Cardiac fibroblast (primary cell): ENCODE measurements at regions not wholly inside any gene's neighbourhood (a gene's known extent, or its start where the extent isn't known, plus 50 kb on each side); places are given as distances from the start of the nearest gene placed in this dataset.

Experiments used
- DNase-seq, 2 donors: peaks; one replicate each; pipeline versions ENCODE4 v3.0.0 to v3.0.0-alpha.2; 2010; ENCODE audit warnings: low read depth in 2 of 2
- H3K4me3 ChIP-seq, 2 donors: replicated peaks in 1 of 2; 1 replicate in 1 of 2; 2 replicates in 1 of 2; pipeline ENCODE4 v1.5.1; 2011; ENCODE audit warnings: low read depth in 2 of 2, low read length in 2 of 2, mild to moderate bottlenecking in 2 of 2, moderate library complexity in 1 of 2
- TF ChIP-seq, protein P1 (sequence below): IDR thresholded peaks from one replicate; pipeline ENCODE4 v1.5.1; 2011; ENCODE audit warnings: low read depth, mild to moderate bottlenecking, low read length, inconsistent platforms

DNA sequence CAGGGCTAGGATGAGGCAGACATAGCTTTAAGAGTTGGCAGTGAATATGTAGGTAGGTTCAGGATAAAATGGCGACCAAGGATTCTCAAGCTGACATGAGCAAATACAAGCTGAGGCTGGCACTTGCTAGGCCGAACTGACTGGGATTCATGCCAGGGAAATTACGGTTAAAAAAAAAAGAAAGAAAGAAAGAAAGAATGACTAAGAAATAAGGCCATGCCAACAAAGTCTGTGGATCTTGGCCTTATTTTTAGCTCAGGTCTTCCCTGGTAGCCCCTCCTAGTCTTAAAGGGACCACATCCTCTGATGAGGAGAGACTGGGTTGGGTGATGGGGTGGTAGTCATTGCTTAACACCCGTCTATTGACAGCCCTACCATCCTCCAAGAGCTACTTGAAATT is 64.4 kb upstream of the KLHL13 start:
- H3K4me3 ChIP-seq: no peak overlapping the region
- peak; percentile 27 to 36 for DNase-seq
- TF ChIP-seq, protein P1, sequence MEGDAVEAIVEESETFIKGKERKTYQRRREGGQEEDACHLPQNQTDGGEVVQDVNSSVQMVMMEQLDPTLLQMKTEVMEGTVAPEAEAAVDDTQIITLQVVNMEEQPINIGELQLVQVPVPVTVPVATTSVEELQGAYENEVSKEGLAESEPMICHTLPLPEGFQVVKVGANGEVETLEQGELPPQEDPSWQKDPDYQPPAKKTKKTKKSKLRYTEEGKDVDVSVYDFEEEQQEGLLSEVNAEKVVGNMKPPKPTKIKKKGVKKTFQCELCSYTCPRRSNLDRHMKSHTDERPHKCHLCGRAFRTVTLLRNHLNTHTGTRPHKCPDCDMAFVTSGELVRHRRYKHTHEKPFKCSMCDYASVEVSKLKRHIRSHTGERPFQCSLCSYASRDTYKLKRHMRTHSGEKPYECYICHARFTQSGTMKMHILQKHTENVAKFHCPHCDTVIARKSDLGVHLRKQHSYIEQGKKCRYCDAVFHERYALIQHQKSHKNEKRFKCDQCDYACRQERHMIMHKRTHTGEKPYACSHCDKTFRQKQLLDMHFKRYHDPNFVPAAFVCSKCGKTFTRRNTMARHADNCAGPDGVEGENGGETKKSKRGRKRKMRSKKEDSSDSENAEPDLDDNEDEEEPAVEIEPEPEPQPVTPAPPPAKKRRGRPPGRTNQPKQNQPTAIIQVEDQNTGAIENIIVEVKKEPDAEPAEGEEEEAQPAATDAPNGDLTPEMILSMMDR: no peak

DNA sequence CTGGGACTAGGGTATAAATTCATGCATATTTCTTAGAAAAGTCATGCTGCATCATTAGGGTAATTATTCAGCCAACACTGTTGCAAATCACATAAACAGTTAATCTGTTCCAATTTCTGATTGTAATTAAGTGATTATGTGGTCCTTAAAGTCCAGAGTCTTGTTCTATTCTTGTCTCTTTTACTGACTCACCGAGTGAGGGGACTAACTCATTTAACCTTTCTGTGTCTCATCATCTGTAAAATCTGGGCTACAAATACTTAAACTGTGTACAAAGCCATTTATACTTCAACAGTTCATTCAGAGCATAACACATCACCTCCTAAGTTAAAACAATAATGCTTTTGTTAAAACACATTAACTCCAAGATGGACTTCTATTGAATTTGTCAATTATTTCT is 65.4 kb upstream of the KLHL13 start:
- no peak for DNase-seq
- H3K4me3 ChIP-seq: no peak overlapping the region
- TF ChIP-seq, protein P1: no peak

DNA sequence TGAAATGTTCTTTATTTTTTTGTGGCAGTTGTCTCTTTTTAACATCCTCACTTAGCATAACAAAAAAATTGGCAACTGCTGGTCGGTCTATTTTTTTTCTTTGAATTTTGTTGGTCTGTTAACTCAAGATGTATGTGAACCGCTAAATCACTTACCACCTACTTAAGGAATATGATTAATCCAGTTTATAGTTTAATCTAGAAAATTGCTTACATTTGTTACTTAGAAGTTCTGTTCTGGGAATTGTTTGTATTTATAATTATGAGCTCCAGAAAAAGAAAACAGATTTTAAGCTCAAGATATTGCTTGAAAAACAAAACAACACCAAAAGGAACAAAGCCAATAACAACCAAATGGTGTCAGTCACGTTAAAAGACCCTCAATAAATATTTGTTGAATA is 66.1 kb upstream of the KLHL13 start:
- DNase-seq: no peak
- no peak overlapping the region for H3K4me3 ChIP-seq
- TF ChIP-seq, protein P1: no peak

DNA sequence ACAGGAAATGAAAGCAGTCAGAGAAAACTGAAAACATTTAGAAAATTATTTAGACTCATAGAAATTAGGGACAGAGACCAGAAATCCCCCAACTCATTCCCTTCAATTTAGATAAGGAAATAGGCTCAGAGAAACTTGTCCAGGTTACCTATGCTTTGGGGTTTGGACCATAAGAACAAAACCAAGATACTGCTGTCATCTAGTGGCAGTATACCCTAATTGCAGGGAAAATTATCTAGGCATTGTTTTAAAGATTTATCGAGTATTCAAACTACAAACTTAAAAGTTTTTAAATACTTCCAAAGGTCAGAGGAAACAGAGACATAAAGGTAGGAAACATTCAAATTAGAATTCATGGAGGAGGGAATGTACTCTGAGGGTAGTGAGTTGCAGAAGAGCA is 67.0 kb upstream of the KLHL13 start:
- no peak overlapping the region for H3K4me3 ChIP-seq
- DNase-seq: no peak
- TF ChIP-seq, protein P1: no peak

DNA sequence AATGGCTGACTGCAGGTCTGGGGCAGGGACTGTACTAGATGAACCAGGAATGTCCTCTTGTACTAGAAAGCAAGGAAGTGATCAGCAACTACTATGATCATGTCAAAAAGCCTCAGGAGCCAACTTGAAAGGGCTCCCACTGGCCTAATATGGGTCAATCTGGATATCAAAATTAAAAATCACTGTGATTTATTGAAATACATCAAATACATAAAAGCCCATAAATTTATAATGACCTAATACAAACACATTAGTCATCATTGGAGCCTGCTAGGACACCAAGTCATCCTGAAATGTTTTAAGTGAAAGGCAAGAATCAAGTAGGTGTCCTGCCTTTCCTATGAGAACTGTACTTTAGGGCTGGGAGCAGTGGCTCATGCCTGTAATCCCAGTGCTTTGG is 70.5 kb upstream of the KLHL13 start:
- TF ChIP-seq, protein P1: no peak
- H3K4me3 ChIP-seq: no peak overlapping the region
- no peak for DNase-seq

DNA sequence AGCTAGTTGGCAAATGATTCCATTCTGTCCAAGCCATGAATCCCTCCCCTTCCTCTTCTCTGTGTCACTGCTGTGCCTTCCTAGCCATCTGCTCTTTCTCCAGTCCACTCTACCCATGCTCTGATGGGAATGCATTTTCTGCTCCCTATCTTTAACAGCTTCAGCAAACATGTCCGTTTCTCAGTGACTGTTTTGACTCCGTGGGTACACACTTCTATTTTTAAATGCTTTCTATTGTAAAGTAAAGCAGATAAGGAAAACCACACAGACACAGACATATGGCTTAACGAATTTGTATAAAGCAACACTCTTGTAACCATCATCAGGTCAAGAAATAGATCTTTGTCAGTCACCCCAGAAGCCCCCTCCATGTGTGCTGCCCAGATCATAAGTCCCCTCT is 72.4 kb upstream of the KLHL13 start:
- H3K4me3 ChIP-seq: no peak overlapping the region
- DNase-seq: peak in 1 of 2 donors; percentile 21
- TF ChIP-seq, protein P1: no peak

DNA sequence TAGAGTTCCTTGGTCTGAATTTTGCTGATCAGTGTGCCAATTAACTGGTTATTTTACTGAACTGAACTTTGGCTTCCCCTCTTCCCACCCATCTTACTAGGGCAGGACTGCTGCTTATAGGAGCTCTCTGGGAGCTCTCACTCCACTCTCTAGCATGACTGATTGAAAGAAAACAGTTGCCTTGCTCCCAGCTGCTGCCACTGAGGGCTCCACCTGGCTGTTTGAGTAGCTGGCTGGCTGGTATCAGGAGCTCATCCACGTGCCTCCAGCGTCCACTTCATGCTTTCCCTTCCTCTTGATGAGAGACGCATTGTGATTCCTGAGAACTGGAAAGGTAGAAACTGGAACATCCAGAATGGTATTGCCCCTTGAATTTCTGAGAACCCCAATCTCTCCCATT is 73.0 kb upstream of the KLHL13 start:
- no peak overlapping the region for H3K4me3 ChIP-seq
- DNase-seq: no peak
- TF ChIP-seq, protein P1: no peak
